HG02938 (cell line): ENCODE measurements at regions not wholly inside any gene's neighbourhood (a gene's known extent, or its start where the extent isn't known, plus 50 kb on each side); places are given as distances from the start of the nearest gene placed in this dataset.
"Not testable (repeated sequence)": the region's sequence is repeated elsewhere in the genome, so short reads cannot be mapped to it uniquely, and the experiment has no call there.

Source experiments
- ATAC-seq: cut with Tn5 transposase; IDR thresholded peaks from one replicate; pipeline ENCODE4 v1.9.1; 2021; ENCODE audit warnings: mild to moderate bottlenecking, moderate library complexity; ENCODE audit not compliant: unreplicated experiment

GRCh38 chr2:59413751-59414570 is 1139.5 kb downstream of the BCL11A start:
- no peak for ATAC-seq

- ATAC-seq: no peak
These were observed 1154.3 kb downstream of the BCL11A start for GRCh38 chr2:59399126-59399525.

GRCh38 chr2:59398081-59398480 is 1155.4 kb downstream of the BCL11A start:
- no peak for ATAC-seq

GRCh38 chr2:59395119-59395518 is 1154.0 kb upstream of the FANCL start:
- ATAC-seq: no peak

GRCh38 chr2:59391896-59392295 is 1150.8 kb upstream of the FANCL start:
- no peak for ATAC-seq

- no peak for ATAC-seq
These were observed 1149.5 kb upstream of the FANCL start for GRCh38 chr2:59390581-59390980.

GRCh38 chr2:59389240-59389639 is 1148.1 kb upstream of the FANCL start:
- no peak for ATAC-seq

GRCh38 chr2:59385971-59386370 is 1144.8 kb upstream of the FANCL start:
- ATAC-seq: no peak

GRCh38 chr2:59383473-59383872 is 1142.3 kb upstream of the FANCL start:
- no peak for ATAC-seq

GRCh38 chr2:59378127-59378526 is 1137.0 kb upstream of the FANCL start:
- ATAC-seq: no peak

- no peak for ATAC-seq
These were observed 1125.2 kb upstream of the FANCL start for GRCh38 chr2:59366288-59366687.

GRCh38 chr2:59354498-59354897 is 1113.4 kb upstream of the FANCL start:
- no peak for ATAC-seq

- no peak for ATAC-seq
These were observed 1112.3 kb upstream of the FANCL start for GRCh38 chr2:59353306-59353921.

- ATAC-seq: no peak
These were observed 1101.0 kb upstream of the FANCL start for GRCh38 chr2:59342166-59342565.

GRCh38 chr2:59339837-59340207 is 1098.7 kb upstream of the FANCL start:
- no peak for ATAC-seq

GRCh38 chr2:59339121-59339836 is 1098.2 kb upstream of the FANCL start:
- no peak for ATAC-seq

- ATAC-seq: no peak
These were observed 1091.9 kb upstream of the FANCL start for GRCh38 chr2:59333007-59333406.

GRCh38 chr2:59326581-59327365 is 1085.6 kb upstream of the FANCL start:
- not testable (repeated sequence) for ATAC-seq

GRCh38 chr2:59322870-59323269 is 1081.7 kb upstream of the FANCL start:
- no peak for ATAC-seq

GRCh38 chr2:59322005-59322404 is 1080.9 kb upstream of the FANCL start:
- ATAC-seq: no peak
